RWPE1 (cell line): ENCODE measurements at regions not wholly inside any gene's neighbourhood (a gene's known extent, or its start where the extent isn't known, plus 50 kb on each side); places are given as distances from the start of the nearest gene placed in this dataset.

Experiments
- CTCF ChIA-PET: fragments of 350-600 bp; sonication (Branson Sonifier 250); formaldehyde crosslinking; extraction: SDS; loops from one replicate; lab custom pipeline; 2021; lab: Yijun Ruan, JAX
- POLR2A ChIA-PET: fragments of 400-600 bp; formaldehyde crosslinking; extraction: SDS; loops from one replicate; lab custom pipeline; 2020; ENCODE audit warnings: antibody characterized with exemption; ENCODE audit not compliant: low non-redundant PET; lab: Yijun Ruan, JAX
- DNase-seq: peaks from one replicate; pipeline ENCODE4 v3.0.0; 2012; ENCODE audit warnings: low spot score
- H3K27ac ChIP-seq: fragments of 450-650 bp; 2 replicates; pipeline ENCODE4 v1.5.1; 2017
- TF ChIP-seq, protein P1 (sequence below): fragments of 450-650 bp; conservative IDR thresholded peaks from 2 replicates; pipeline ENCODE4 v1.5.1; 2017; ENCODE audit warnings: low read depth, mild to moderate bottlenecking

GRCh38 chr10:62900829-62901571, 84.8 kb upstream of the EGR2 start:
- ChIA-PET POLR2A (no interaction called here), CTCF (no interaction called here)
- TF ChIP-seq, protein P1, sequence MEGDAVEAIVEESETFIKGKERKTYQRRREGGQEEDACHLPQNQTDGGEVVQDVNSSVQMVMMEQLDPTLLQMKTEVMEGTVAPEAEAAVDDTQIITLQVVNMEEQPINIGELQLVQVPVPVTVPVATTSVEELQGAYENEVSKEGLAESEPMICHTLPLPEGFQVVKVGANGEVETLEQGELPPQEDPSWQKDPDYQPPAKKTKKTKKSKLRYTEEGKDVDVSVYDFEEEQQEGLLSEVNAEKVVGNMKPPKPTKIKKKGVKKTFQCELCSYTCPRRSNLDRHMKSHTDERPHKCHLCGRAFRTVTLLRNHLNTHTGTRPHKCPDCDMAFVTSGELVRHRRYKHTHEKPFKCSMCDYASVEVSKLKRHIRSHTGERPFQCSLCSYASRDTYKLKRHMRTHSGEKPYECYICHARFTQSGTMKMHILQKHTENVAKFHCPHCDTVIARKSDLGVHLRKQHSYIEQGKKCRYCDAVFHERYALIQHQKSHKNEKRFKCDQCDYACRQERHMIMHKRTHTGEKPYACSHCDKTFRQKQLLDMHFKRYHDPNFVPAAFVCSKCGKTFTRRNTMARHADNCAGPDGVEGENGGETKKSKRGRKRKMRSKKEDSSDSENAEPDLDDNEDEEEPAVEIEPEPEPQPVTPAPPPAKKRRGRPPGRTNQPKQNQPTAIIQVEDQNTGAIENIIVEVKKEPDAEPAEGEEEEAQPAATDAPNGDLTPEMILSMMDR, result no peak
- no peak overlapping the region for H3K27ac ChIP-seq
- DNase-seq, result no peak

- ChIA-PET POLR2A (no interaction called here), CTCF (no interaction called here)
- DNase-seq, result no peak
- TF ChIP-seq, protein P1, result no peak
- no peak overlapping the region for H3K27ac ChIP-seq
Measured at GRCh38 chr10:62899311-62899710, 83.1 kb upstream of the EGR2 start.

GRCh38 chr10:62895063-62895462, 78.9 kb upstream of the EGR2 start:
- no peak overlapping the region for H3K27ac ChIP-seq
- DNase-seq, result no peak
- TF ChIP-seq, protein P1, result no peak
- CTCF ChIA-PET, result no interaction called here
- POLR2A ChIA-PET, result no interaction called here

GRCh38 chr10:62894156-62894555, 78.0 kb upstream of the EGR2 start:
- CTCF ChIA-PET, result no interaction called here
- no peak overlapping the region for H3K27ac ChIP-seq
- POLR2A ChIA-PET, result no interaction called here
- no peak for DNase-seq
- TF ChIP-seq, protein P1, result no peak

GRCh38 chr10:62893036-62893435, 76.9 kb upstream of the EGR2 start:
- ChIA-PET CTCF (no interaction called here), POLR2A (no interaction called here)
- no peak for DNase-seq

GRCh38 chr10:62890395-62890794, 74.2 kb upstream of the EGR2 start:
- H3K27ac ChIP-seq, result no peak overlapping the region
- DNase-seq, result no peak
- ChIA-PET POLR2A (no interaction called here), CTCF (interaction anchor here (0.6 kb wide), 1 partner anchor 29 kb away, joined by 5 read pairs; no protein-coding TSS in a partner anchor)
- TF ChIP-seq, protein P1, result no peak

More at GRCh38 chr10:62893036-62893435, 76.9 kb upstream of the EGR2 start:
- H3K27ac ChIP-seq, result no peak overlapping the region
- TF ChIP-seq, protein P1, result no peak
